Breast epithelium (tissue), 4 donors: ENCODE measurements at regions not wholly inside any gene's neighbourhood (a gene's known extent, or its start where the extent isn't known, plus 50 kb on each side); places are given as distances from the start of the nearest gene placed in this dataset.
A peak's percentile ranks its signal among the peaks of the same experiment; 100 is the strongest.

Experiments used
- DNase-seq, 2 donors: peaks; one replicate each; pipeline ENCODE4 v3.0.0-alpha.2; 2019; ENCODE audit warnings: low spot score in 2 of 2
- H3K27ac ChIP-seq, 2 donors: fragments of 200-600 bp; sonication (generic) in 1 of 2; one replicate each; pipeline ENCODE4 v1.5.1; 2016 to 2019; ENCODE audit warnings: mild to moderate bottlenecking in 1 of 2
- H3K27me3 ChIP-seq, 2 donors: fragments of 200-600 bp; sonication (generic) in 1 of 2; one replicate each; pipeline versions ENCODE4 v1.5.1 to v1.6.0; 2017 to 2019; ENCODE audit warnings: control low read depth in 1 of 2, mild to moderate bottlenecking in 1 of 2
- H3K36me3 ChIP-seq: fragments of 200-600 bp; one replicate; pipeline ENCODE4 v1.5.1; 2019
- H3K4me1 ChIP-seq, 2 donors: fragments of 200-600 bp; sonication (generic); one replicate each; pipeline ENCODE4 v1.5.1; 2016 to 2019; ENCODE audit warnings: control low read depth in 1 of 2
- H3K4me3 ChIP-seq, 3 donors: fragments of 200-600 bp; sonication (generic); 1 replicate in 2 of 3; 2 replicates in 1 of 3; pipeline ENCODE4 v1.5.1; 2016 to 2019; ENCODE audit warnings: mild to moderate bottlenecking in 3 of 3, moderate library complexity in 2 of 3
- H3K9me3 ChIP-seq, 2 donors: fragments of 200-600 bp; sonication (generic) in 1 of 2; one replicate each; pipeline ENCODE4 v1.5.1; 2016 to 2019; ENCODE audit warnings: control low read depth in 1 of 2
- CTCF ChIP-seq, 3 donors: fragments of 450-650 bp; IDR thresholded peaks; one replicate each; pipeline ENCODE4 v1.5.1; 2016 to 2017; ENCODE audit warnings: antibody characterized with exemption in 3 of 3, mild to moderate bottlenecking in 3 of 3, moderate library complexity in 3 of 3
- POLR2A ChIP-seq: fragments of 450-650 bp; IDR thresholded peaks from one replicate; pipeline ENCODE4 v1.6.1; 2016; ENCODE audit warnings: antibody characterized with exemption, mild to moderate bottlenecking, moderate library complexity
- POLR2AphosphoS5 ChIP-seq, 3 donors: sonication (generic); formaldehyde crosslinking; IDR thresholded peaks; one replicate each; pipeline ENCODE4 v1.6.1; 2017; ENCODE audit warnings: antibody characterized with exemption in 3 of 3
- intact Hi-C: fragments of 100-400 bp; cut with DNase I; formaldehyde crosslinking; loops from one replicate; pipeline ENCODE4 v1.15.1; 2023; ENCODE audit warnings: low total_unique reads

- no peak overlapping the region for H3K27ac ChIP-seq
- no peaks in the 10 kb centered on the region for H3K4me1 ChIP-seq
- TF ChIP-seq POLR2A, result no peak
- no peak for TF ChIP-seq CTCF (IDR thresholded peaks at IDR 0.05)
- no peak for TF ChIP-seq POLR2AphosphoS5 (IDR thresholded peaks at IDR 0.05)
- no peak for DNase-seq
- H3K27me3 ChIP-seq, result no peaks in the 10 kb centered on the region
- peaks cover 0 to 3% of the 10 kb centered on the region in 2 donors for H3K9me3 ChIP-seq
- no peaks in the 10 kb centered on the region for H3K36me3 ChIP-seq
- H3K4me3 ChIP-seq, result no peak overlapping the region
- intact Hi-C loops, result no loop called here
Measured at GRCh38 chr1:50350421-50350820, 72.8 kb downstream of the DMRTA2 start.

GRCh38 chr1:50349242-50349565 lies 74.0 kb downstream of the DMRTA2 start:
- H3K36me3 ChIP-seq, result no peaks in the 10 kb centered on the region
- no peak for DNase-seq
- no peak for TF ChIP-seq POLR2AphosphoS5 (IDR thresholded peaks at IDR 0.05)
- no peak for TF ChIP-seq POLR2A
- no peak for TF ChIP-seq CTCF (IDR thresholded peaks at IDR 0.05)
- H3K27ac ChIP-seq, result no peak overlapping the region
- intact Hi-C loops, result no loop called here
- no peak overlapping the region for H3K4me3 ChIP-seq
- H3K4me1 ChIP-seq, result no peaks in the 10 kb centered on the region
- H3K27me3 ChIP-seq, result no peaks in the 10 kb centered on the region
- H3K9me3 ChIP-seq, result peaks cover 0 to 5% of the 10 kb centered on the region in 2 donors

DNA sequence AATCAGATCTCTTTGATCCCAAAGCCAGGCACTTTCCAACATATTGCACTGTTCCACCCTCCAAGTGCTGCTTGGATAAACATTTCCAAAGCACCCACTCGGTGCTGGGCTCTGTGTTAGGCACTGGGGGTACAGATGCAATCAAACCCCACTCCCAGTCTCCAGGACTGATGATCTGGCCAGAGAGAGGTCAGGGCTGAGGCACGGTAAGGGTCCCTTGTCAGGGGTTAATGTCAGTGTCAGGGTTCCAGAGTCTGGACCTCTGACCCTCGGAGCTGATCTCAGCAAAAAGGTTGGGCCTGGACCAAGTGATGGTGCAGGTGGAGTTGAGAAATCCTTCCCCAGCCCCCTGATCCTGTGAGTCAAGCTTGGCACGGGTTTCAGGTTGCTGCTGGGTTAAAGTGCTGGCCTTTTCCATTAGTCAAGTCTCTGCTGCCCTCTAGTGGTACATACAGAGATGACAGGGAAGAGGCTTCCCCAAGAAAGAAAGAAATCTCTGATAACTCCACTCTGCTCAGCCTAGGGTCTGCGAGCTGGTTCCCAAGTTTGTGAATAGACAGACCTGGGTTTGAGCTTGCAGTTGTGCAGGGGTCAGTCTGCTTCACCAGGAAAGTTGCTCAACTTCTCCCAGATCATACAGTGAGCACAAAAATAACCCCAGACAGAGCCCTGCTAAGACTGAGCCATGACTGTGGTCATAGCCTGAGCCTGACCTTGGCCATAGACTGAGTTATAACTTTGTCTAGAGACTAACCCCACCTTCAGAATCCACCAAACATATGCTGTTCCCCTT lies 74.6 kb downstream of the DMRTA2 start:
- peak in 1 of 2 donors; percentile 26 for DNase-seq
- H3K36me3 ChIP-seq, result no peaks in the 10 kb centered on the region
- intact Hi-C loops, result no loop called here
- H3K4me1 ChIP-seq, result no peaks in the 10 kb centered on the region
- peak; percentile 57 to 70 (median 67) for TF ChIP-seq CTCF (IDR thresholded peaks at IDR 0.05)
- no peak for TF ChIP-seq POLR2AphosphoS5 (IDR thresholded peaks at IDR 0.05)
- TF ChIP-seq POLR2A, result no peak
- no peak overlapping the region for H3K27ac ChIP-seq
- H3K9me3 ChIP-seq, result peaks cover 0 to 5% of the 10 kb centered on the region in 2 donors
- no peak overlapping the region for H3K4me3 ChIP-seq
- no peaks in the 10 kb centered on the region for H3K27me3 ChIP-seq

DNA sequence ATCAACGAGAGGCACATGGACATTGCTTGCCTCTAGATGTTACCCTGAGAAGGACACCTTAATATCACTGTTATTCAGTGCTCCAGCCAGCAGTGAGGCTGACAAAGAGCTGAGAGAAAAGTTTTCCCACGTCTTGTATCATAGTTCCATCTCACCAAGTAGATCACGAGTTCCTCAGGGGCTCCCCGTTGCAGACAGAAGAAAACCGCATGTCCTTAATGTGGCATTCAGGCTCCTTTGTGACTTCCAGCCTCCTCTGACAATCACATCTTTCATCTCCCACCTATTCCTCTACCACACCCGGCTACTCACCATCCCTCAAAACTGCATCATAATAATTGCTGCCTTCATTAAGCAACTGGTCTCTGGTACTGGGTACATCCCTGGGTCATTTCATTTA lies 75.3 kb downstream of the DMRTA2 start:
- no peak for TF ChIP-seq CTCF (IDR thresholded peaks at IDR 0.05)
- no peak for TF ChIP-seq POLR2AphosphoS5 (IDR thresholded peaks at IDR 0.05)
- TF ChIP-seq POLR2A, result no peak
- H3K4me1 ChIP-seq, result no peaks in the 10 kb centered on the region
- DNase-seq, result no peak
- no peak overlapping the region for H3K27ac ChIP-seq
- no peaks in the 10 kb centered on the region for H3K36me3 ChIP-seq
- H3K4me3 ChIP-seq, result no peak overlapping the region
- no peaks in the 10 kb centered on the region for H3K27me3 ChIP-seq
- intact Hi-C loops, result no loop called here
- H3K9me3 ChIP-seq, result peaks cover 0 to 5% of the 10 kb centered on the region in 2 donors

- Histone ChIP-seq H3K36me3 (no peaks in the 10 kb centered on the region), H3K27ac (no peak overlapping the region), H3K4me3 (no peak overlapping the region), H3K4me1 (no peaks in the 10 kb centered on the region), H3K27me3 (peaks cover 0 to 4% of the 10 kb centered on the region in 2 donors), H3K9me3 (peaks cover 0 to 5% of the 10 kb centered on the region in 2 donors)
- intact Hi-C loops, result no loop called here
- no peak for TF ChIP-seq CTCF (IDR thresholded peaks at IDR 0.05)
- TF ChIP-seq POLR2A, result no peak
- TF ChIP-seq POLR2AphosphoS5 (IDR thresholded peaks at IDR 0.05), result no peak
- DNase-seq, result no peak
Measured at GRCh38 chr1:50346621-50347020, 76.6 kb downstream of the DMRTA2 start.
